Osteoblast (primary cell): ENCODE measurements at regions not wholly inside any gene's neighbourhood (a gene's known extent, or its start where the extent isn't known, plus 50 kb on each side); places are given as distances from the start of the nearest gene placed in this dataset.

ENCODE experiments used
- DNase-seq: peaks from one replicate; pipeline ENCODE4 v3.0.0; 2011; ENCODE audit warnings: low spot score, mixed read lengths; ENCODE audit not compliant: insufficient read length; ENCODE audit errors: missing footprints
- H2AFZ ChIP-seq: 2 replicates; pipeline ENCODE4 v1.6.0; 2011; ENCODE audit warnings: mild to moderate bottlenecking, low read length
- H3K27ac ChIP-seq: 2 replicates; pipeline ENCODE4 v1.5.1; 2011; ENCODE audit warnings: mild to moderate bottlenecking, low read depth, low read length, moderate library complexity
- H3K27me3 ChIP-seq: 2 replicates; pipeline ENCODE4 v1.6.0; 2012; ENCODE audit warnings: mild to moderate bottlenecking, control low read depth, inconsistent platforms, low read length, moderate library complexity; ENCODE audit not compliant: insufficient read depth
- H3K36me3 ChIP-seq: 2 replicates; pipeline ENCODE4 v1.5.1; 2011; ENCODE audit warnings: mild to moderate bottlenecking, low read length, control low read depth, moderate library complexity; ENCODE audit not compliant: insufficient read depth
- H3K4me1 ChIP-seq: 2 replicates; pipeline ENCODE4 v1.5.1; 2011; ENCODE audit warnings: mild to moderate bottlenecking, low read length, control low read depth, moderate library complexity; ENCODE audit not compliant: insufficient read depth
- H3K4me2 ChIP-seq: 2 replicates; pipeline ENCODE4 v1.6.0; 2011; ENCODE audit warnings: mild to moderate bottlenecking, low read length; ENCODE audit not compliant: insufficient read depth
- H3K4me3 ChIP-seq: fragments of 200-600 bp; sonication (generic); 3 replicates; pipeline ENCODE4 v1.5.1; 2012; ENCODE audit warnings: mild to moderate bottlenecking, low read length, inconsistent platforms; ENCODE audit not compliant: insufficient read depth
- H3K79me2 ChIP-seq: 2 replicates; pipeline ENCODE4 v1.6.0; 2012; ENCODE audit warnings: mild to moderate bottlenecking, low read length, control low read depth, inconsistent platforms; ENCODE audit not compliant: insufficient read depth
- H3K9me3 ChIP-seq: 2 replicates; pipeline ENCODE4 v1.5.1; 2011; ENCODE audit warnings: low read depth, low read length, control low read depth
- H4K20me1 ChIP-seq: 2 replicates; pipeline ENCODE4 v1.6.0; 2012; ENCODE audit warnings: mild to moderate bottlenecking, low read length, control low read depth; ENCODE audit not compliant: insufficient read depth
- CTCF ChIP-seq: IDR thresholded peaks from 2 replicates; pipeline ENCODE4 v1.5.1; 2011; ENCODE audit warnings: mild to moderate bottlenecking, low read depth, low read length, moderate library complexity; ENCODE audit errors: extremely low read depth

- no peak for TF ChIP-seq CTCF
- no peak for DNase-seq
Measured at GRCh38 chr20:57780398-57780797, 70.6 kb upstream of the PMEPA1 start.

DNA sequence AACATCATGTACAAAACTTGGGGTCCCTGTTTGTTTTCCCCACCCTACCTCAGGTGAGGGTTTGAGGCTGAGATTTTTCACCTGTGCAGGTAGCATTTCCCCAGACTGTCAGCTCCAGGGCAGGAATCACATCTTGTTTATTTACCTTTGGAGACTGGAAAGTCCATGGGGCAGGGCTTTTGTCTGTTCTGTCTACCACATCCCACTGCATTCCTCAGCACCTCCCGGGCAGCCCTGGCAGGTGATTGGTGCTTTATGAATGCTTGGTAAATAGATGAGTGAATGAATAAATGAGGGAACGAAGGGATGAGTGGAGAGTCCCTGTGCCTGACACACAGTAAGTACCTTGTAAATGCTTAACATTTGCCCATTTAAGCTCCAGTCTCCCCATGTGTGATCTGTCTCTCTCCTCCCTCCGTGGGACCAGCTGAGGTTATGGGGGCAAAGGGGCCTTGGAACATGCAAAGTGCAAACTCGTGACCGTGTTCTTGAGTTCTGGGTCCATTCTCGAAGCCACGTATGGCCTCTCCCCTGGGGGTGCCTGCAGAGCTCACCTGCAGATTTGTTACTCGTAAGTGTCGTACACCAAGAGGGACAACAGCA lies 69.7 kb upstream of the PMEPA1 start:
- Histone ChIP-seq H3K4me1 (no peaks in the 10 kb centered on the region), H3K79me2 (no peaks in the 10 kb centered on the region), H3K4me3 (no peak overlapping the region), H3K27me3 (no peaks in the 10 kb centered on the region), H3K4me2 (no peak overlapping the region), H2AFZ (no peak overlapping the region), H3K27ac (no peak overlapping the region), H3K36me3 (no peaks in the 10 kb centered on the region), H3K9me3 (no peaks in the 10 kb centered on the region), H4K20me1 (no peaks in the 10 kb centered on the region)
- no peak for TF ChIP-seq CTCF
- DNase-seq = no peak

More at GRCh38 chr20:57780398-57780797, 70.6 kb upstream of the PMEPA1 start:
- no peaks in the 10 kb centered on the region for H3K9me3 ChIP-seq
- no peaks in the 10 kb centered on the region for H3K27me3 ChIP-seq
- H3K4me3 ChIP-seq = no peak overlapping the region
- no peaks in the 10 kb centered on the region for H3K79me2 ChIP-seq
- H3K36me3 ChIP-seq = no peaks in the 10 kb centered on the region
- no peak overlapping the region for H3K4me2 ChIP-seq
- H3K27ac ChIP-seq = no peak overlapping the region
- no peaks in the 10 kb centered on the region for H4K20me1 ChIP-seq
- no peaks in the 10 kb centered on the region for H3K4me1 ChIP-seq
- H2AFZ ChIP-seq = no peak overlapping the region

DNA sequence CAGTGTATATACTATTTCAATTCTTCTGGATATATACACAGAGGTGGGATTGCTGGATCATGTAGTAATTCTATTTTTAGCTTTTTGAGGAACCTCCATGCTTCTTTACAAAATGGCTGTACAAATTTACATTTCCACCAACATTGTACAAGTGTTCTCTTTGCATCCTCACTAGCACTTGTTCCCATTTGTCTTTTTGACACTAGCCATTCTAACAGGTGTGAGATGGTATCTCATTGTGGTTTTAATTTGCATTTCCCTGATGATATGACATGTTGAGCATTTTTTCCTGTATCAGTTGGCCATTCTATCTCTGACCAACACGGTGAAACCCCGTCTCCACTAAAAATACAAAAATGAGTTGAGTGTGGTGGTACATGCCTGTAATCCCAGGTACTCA lies 68.1 kb upstream of the PMEPA1 start:
- DNase-seq = no peak
- no peak for TF ChIP-seq CTCF

GRCh38 chr20:57774951-57775350 lies 65.1 kb upstream of the PMEPA1 start:
- no peak for DNase-seq
- H4K20me1 ChIP-seq = no peaks in the 10 kb centered on the region
- H3K4me1 ChIP-seq = peaks cover 4% of the 10 kb centered on the region
- H3K36me3 ChIP-seq = no peaks in the 10 kb centered on the region
- no peak overlapping the region for H3K4me2 ChIP-seq
- no peaks in the 10 kb centered on the region for H3K27me3 ChIP-seq
- no peak for TF ChIP-seq CTCF
- no peak overlapping the region for H2AFZ ChIP-seq
- H3K79me2 ChIP-seq = no peaks in the 10 kb centered on the region
- no peak overlapping the region for H3K4me3 ChIP-seq
- no peak overlapping the region for H3K27ac ChIP-seq
- no peaks in the 10 kb centered on the region for H3K9me3 ChIP-seq

More for the DNA sequence above, 68.1 kb upstream of the PMEPA1 start:
- Histone ChIP-seq H3K9me3 (no peaks in the 10 kb centered on the region), H4K20me1 (no peaks in the 10 kb centered on the region), H3K36me3 (no peaks in the 10 kb centered on the region), H3K4me3 (no peak overlapping the region), H3K79me2 (no peaks in the 10 kb centered on the region), H3K27me3 (no peaks in the 10 kb centered on the region), H3K4me1 (peaks cover 1% of the 10 kb centered on the region), H2AFZ (no peak overlapping the region), H3K4me2 (no peak overlapping the region), H3K27ac (no peak overlapping the region)
